H1 (cell line): ENCODE measurements at regions not wholly inside any gene's neighbourhood (a gene's known extent, or its start where the extent isn't known, plus 50 kb on each side); places are given as distances from the start of the nearest gene placed in this dataset.

Experiments
- CHD7 ChIP-seq: fragments of 300-600 bp; sonication (generic); IDR thresholded peaks from 2 replicates; pipeline ENCODE4 v1.7.1; 2012; ENCODE audit warnings: low read length, moderate library complexity, mild to moderate bottlenecking, inconsistent platforms; ENCODE audit not compliant: insufficient replicate concordance
- FOSL1 ChIP-seq: IDR thresholded peaks from 2 replicates; pipeline ENCODE4 v1.6.1; 2011; ENCODE audit warnings: mild to moderate bottlenecking, low read depth, low read length, moderate library complexity; ENCODE audit not compliant: insufficient read depth
- KDM5A ChIP-seq: fragments of 200-600 bp; IDR thresholded peaks from 2 replicates; pipeline ENCODE4 v1.7.1; 2012; ENCODE audit warnings: mild to moderate bottlenecking, low read length, inconsistent platforms, mixed read lengths
- MAX ChIP-seq: IDR thresholded peaks from 2 replicates; pipeline ENCODE4 v1.6.1; 2012; ENCODE audit warnings: inconsistent platforms

- TF ChIP-seq CHD7 (no peak), MAX (no peak), FOSL1 (no peak), KDM5A (no peak)
Measured at GRCh38 chr4:124015766-124016165, 619.2 kb downstream of the SPRY1 start (continued).
